SK-N-SH treated with all-trans-retinoic acid at 6 μM for 48 hours (cell line): ENCODE measurements at regions not wholly inside any gene's neighbourhood (a gene's known extent, or its start where the extent isn't known, plus 50 kb on each side); places are given as distances from the start of the nearest gene placed in this dataset.

Experiments used
- ATAC-seq: fragments of 200-7000 bp; cut with Tn5 transposase; 3 replicates; pipeline ENCODE4 v1.9.1; 2020; ENCODE audit warnings: mild to moderate bottlenecking, moderate library complexity
- ARNTL ChIP-seq: fragments of 450-650 bp; formaldehyde crosslinking; IDR thresholded peaks from 2 replicates; pipeline ENCODE4 v1.5.0; 2020; ENCODE audit warnings: low read depth, mild to moderate bottlenecking, moderate library complexity, borderline replicate concordance
- BACH2 ChIP-seq: fragments of 250-450 bp; sonication (Bioruptor Pico); IDR thresholded peaks from 2 replicates; pipeline ENCODE4 v1.9.0; 2021; ENCODE audit warnings: mild to moderate bottlenecking, borderline replicate concordance
- CREB5 ChIP-seq: fragments of 250-450 bp; sonication (Bioruptor Pico); IDR thresholded peaks from 2 replicates; pipeline ENCODE4 v1.5.1; 2020; ENCODE audit warnings: low read depth, mild to moderate bottlenecking, moderate library complexity
- CSDC2 ChIP-seq: fragments of 250-450 bp; sonication (Bioruptor Pico); IDR thresholded peaks from 2 replicates; pipeline ENCODE4 v1.5.0; 2020; ENCODE audit warnings: mild to moderate bottlenecking, moderate library complexity
- ESRRG ChIP-seq: fragments of 250-450 bp; sonication (Bioruptor Pico); IDR thresholded peaks from 2 replicates; pipeline ENCODE4 v1.6.1; 2021; ENCODE audit warnings: mild to moderate bottlenecking
- GLIS3 ChIP-seq: fragments of 250-450 bp; sonication (Bioruptor Pico); IDR thresholded peaks from 2 replicates; pipeline ENCODE4 v1.5.0; 2020; ENCODE audit warnings: mild to moderate bottlenecking, moderate library complexity
- ISL1 ChIP-seq: fragments of 250-450 bp; sonication (Bioruptor Pico); IDR thresholded peaks from 2 replicates; pipeline ENCODE4 v2.1.2; 2022; ENCODE audit warnings: mild to moderate bottlenecking, moderate library complexity
- OSR1 ChIP-seq: fragments of 250-450 bp; sonication (Bioruptor Pico); IDR thresholded peaks from 2 replicates; pipeline ENCODE4 v1.8.0; 2022; ENCODE audit warnings: moderate library complexity, mild to moderate bottlenecking, inconsistent platforms
- PATZ1 ChIP-seq: fragments of 250-450 bp; sonication (Bioruptor Pico); IDR thresholded peaks from 2 replicates; pipeline ENCODE4 v1.8.0; 2020; ENCODE audit warnings: mild to moderate bottlenecking, moderate library complexity, borderline replicate concordance
- POU6F1 ChIP-seq: fragments of 250-450 bp; sonication (Bioruptor Pico); IDR thresholded peaks from 2 replicates; pipeline ENCODE4 v1.8.0; 2021; ENCODE audit warnings: low read depth, mild to moderate bottlenecking, moderate library complexity, borderline replicate concordance
- PPARA ChIP-seq: fragments of 250-450 bp; sonication (Bioruptor Pico); IDR thresholded peaks from 2 replicates; pipeline ENCODE4 v1.5.0; 2020; ENCODE audit warnings: mild to moderate bottlenecking, borderline replicate concordance
- RARB ChIP-seq: fragments of 250-450 bp; sonication (Bioruptor Pico); IDR thresholded peaks from 2 replicates; pipeline ENCODE4 v1.8.0; 2021; ENCODE audit warnings: mild to moderate bottlenecking, moderate library complexity
- SNAI2 ChIP-seq: fragments of 250-450 bp; sonication (Bioruptor Pico); IDR thresholded peaks from 2 replicates; pipeline ENCODE4 v1.5.0; 2020; ENCODE audit warnings: mild to moderate bottlenecking, moderate library complexity
- TCF4 ChIP-seq: fragments of 250-450 bp; sonication (Bioruptor Pico); IDR thresholded peaks from 2 replicates; pipeline ENCODE4 v1.8.0; 2021; ENCODE audit warnings: mild to moderate bottlenecking, moderate library complexity, borderline replicate concordance
- TOX ChIP-seq: fragments of 250-450 bp; sonication (Bioruptor Pico); IDR thresholded peaks from 2 replicates; pipeline ENCODE4 v1.8.0; 2021; ENCODE audit warnings: mild to moderate bottlenecking, moderate library complexity, borderline replicate concordance
- ZC3H10 ChIP-seq: fragments of 250-450 bp; sonication (Bioruptor Pico); IDR thresholded peaks from 2 replicates; pipeline ENCODE4 v1.5.1; 2021; ENCODE audit warnings: mild to moderate bottlenecking, moderate library complexity
- ZFP30 ChIP-seq: fragments of 450-650 bp; formaldehyde crosslinking; IDR thresholded peaks from 2 replicates; pipeline ENCODE4 v1.5.0; 2022; ENCODE audit warnings: mild to moderate bottlenecking, moderate library complexity
- ZNF565 ChIP-seq: fragments of 450-650 bp; formaldehyde crosslinking; conservative IDR thresholded peaks from 2 replicates; pipeline ENCODE4 v1.5.0; 2020; ENCODE audit warnings: low read depth, mild to moderate bottlenecking, moderate library complexity
- ZNF70 ChIP-seq: fragments of 450-650 bp; formaldehyde crosslinking; IDR thresholded peaks from 2 replicates; pipeline ENCODE4 v1.5.0; 2020; ENCODE audit warnings: mild to moderate bottlenecking, moderate library complexity
- ZNF8 ChIP-seq: fragments of 450-650 bp; formaldehyde crosslinking; IDR thresholded peaks from 2 replicates; pipeline ENCODE4 v1.5.0; 2020; ENCODE audit warnings: mild to moderate bottlenecking, moderate library complexity
- TF ChIP-seq, protein P1 (sequence below): fragments of 250-450 bp; sonication (Bioruptor Pico); IDR thresholded peaks from 2 replicates; pipeline ENCODE4 v1.5.0; 2020; ENCODE audit warnings: mild to moderate bottlenecking, moderate library complexity
- TF ChIP-seq, protein P2 (sequence below): fragments of 250-450 bp; sonication (Bioruptor Pico); IDR thresholded peaks from 2 replicates; pipeline ENCODE4 v1.5.1; 2021; ENCODE audit warnings: mild to moderate bottlenecking, moderate library complexity

GRCh38 chr7:56219017-56219416 lies 102.8 kb upstream of the NUPR2 start (continued):
- no peak for TF ChIP-seq POU6F1 (CRISPR knock-in tag)

GRCh38 chr7:56218510-56218909 lies 102.3 kb upstream of the NUPR2 start:
- no peak for ATAC-seq
- TF ChIP-seq BACH2 (CRISPR knock-in tag) (no peak), CSDC2 (CRISPR knock-in tag) (no peak), POU6F1 (CRISPR knock-in tag) (no peak), ZNF70 (no peak), SNAI2 (CRISPR knock-in tag) (no peak), CREB5 (CRISPR knock-in tag) (no peak), GLIS3 (no peak), TCF4 (CRISPR knock-in tag) (no peak), ZNF565 (CRISPR knock-in tag) (no peak), ESRRG (CRISPR knock-in tag) (no peak)

DNA sequence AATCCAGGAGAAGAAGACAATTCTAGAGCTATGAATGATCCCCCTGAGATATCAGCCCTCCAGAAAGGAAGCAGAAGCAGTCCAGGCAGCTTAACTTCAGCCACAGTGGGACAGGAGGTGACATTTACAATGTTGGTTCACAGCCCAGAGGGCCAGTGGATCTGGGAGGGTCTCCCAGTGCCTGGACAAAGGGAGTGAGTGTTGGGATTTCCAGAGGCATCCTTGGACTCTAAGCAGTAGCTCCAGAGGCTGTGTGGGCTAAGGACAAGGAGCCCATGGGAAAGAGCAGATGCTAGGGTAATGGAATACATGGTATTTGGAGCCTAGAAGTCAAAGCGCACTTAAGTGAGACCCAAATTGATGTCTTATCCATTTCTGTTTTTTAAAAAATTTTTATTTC lies 97.4 kb upstream of the NUPR2 start:
- ATAC-seq: no peak
- TF ChIP-seq GLIS3: no peak
- TF ChIP-seq, protein P1, sequence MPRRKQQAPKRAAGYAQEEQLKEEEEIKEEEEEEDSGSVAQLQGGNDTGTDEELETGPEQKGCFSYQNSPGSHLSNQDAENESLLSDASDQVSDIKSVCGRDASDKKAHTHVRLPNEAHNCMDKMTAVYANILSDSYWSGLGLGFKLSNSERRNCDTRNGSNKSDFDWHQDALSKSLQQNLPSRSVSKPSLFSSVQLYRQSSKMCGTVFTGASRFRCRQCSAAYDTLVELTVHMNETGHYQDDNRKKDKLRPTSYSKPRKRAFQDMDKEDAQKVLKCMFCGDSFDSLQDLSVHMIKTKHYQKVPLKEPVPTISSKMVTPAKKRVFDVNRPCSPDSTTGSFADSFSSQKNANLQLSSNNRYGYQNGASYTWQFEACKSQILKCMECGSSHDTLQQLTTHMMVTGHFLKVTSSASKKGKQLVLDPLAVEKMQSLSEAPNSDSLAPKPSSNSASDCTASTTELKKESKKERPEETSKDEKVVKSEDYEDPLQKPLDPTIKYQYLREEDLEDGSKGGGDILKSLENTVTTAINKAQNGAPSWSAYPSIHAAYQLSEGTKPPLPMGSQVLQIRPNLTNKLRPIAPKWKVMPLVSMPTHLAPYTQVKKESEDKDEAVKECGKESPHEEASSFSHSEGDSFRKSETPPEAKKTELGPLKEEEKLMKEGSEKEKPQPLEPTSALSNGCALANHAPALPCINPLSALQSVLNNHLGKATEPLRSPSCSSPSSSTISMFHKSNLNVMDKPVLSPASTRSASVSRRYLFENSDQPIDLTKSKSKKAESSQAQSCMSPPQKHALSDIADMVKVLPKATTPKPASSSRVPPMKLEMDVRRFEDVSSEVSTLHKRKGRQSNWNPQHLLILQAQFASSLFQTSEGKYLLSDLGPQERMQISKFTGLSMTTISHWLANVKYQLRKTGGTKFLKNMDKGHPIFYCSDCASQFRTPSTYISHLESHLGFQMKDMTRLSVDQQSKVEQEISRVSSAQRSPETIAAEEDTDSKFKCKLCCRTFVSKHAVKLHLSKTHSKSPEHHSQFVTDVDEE: no peak
- no peak for TF ChIP-seq RARB (CRISPR knock-in tag)
- no peak for TF ChIP-seq TOX (CRISPR knock-in tag)
- no peak for TF ChIP-seq OSR1 (CRISPR knock-in tag)
- no peak for TF ChIP-seq ISL1
- no peak for TF ChIP-seq PATZ1 (CRISPR knock-in tag)
- TF ChIP-seq, protein P2, sequence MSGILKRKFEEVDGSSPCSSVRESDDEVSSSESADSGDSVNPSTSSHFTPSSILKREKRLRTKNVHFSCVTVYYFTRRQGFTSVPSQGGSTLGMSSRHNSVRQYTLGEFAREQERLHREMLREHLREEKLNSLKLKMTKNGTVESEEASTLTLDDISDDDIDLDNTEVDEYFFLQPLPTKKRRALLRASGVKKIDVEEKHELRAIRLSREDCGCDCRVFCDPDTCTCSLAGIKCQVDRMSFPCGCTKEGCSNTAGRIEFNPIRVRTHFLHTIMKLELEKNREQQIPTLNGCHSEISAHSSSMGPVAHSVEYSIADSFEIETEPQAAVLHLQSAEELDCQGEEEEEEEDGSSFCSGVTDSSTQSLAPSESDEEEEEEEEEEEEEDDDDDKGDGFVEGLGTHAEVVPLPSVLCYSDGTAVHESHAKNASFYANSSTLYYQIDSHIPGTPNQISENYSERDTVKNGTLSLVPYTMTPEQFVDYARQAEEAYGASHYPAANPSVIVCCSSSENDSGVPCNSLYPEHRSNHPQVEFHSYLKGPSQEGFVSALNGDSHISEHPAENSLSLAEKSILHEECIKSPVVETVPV: no peak
- no peak for TF ChIP-seq ZC3H10 (CRISPR knock-in tag)
- no peak for TF ChIP-seq CREB5 (CRISPR knock-in tag)
- no peak for TF ChIP-seq ZNF8
- no peak for TF ChIP-seq ZFP30 (CRISPR knock-in tag)
- TF ChIP-seq SNAI2 (CRISPR knock-in tag): no peak
- no peak for TF ChIP-seq POU6F1 (CRISPR knock-in tag)
- no peak for TF ChIP-seq ARNTL (CRISPR knock-in tag)
- TF ChIP-seq BACH2 (CRISPR knock-in tag): no peak
- no peak for TF ChIP-seq PPARA
- TF ChIP-seq ESRRG (CRISPR knock-in tag): no peak
